ENCODE measurements at regions not wholly inside any gene's neighbourhood (a gene's known extent, or its start where the extent isn't known, plus 50 kb on each side); places are given as distances from the start of the nearest gene placed in this dataset.

GRCh38 chr4:183030823-183031222 is 68.2 kb upstream of the WWC2 start:
- ATAC-seq (ENCODE audit: insufficient read depth, low FRiP score), result no peak
- TF ChIP-seq, protein P1, sequence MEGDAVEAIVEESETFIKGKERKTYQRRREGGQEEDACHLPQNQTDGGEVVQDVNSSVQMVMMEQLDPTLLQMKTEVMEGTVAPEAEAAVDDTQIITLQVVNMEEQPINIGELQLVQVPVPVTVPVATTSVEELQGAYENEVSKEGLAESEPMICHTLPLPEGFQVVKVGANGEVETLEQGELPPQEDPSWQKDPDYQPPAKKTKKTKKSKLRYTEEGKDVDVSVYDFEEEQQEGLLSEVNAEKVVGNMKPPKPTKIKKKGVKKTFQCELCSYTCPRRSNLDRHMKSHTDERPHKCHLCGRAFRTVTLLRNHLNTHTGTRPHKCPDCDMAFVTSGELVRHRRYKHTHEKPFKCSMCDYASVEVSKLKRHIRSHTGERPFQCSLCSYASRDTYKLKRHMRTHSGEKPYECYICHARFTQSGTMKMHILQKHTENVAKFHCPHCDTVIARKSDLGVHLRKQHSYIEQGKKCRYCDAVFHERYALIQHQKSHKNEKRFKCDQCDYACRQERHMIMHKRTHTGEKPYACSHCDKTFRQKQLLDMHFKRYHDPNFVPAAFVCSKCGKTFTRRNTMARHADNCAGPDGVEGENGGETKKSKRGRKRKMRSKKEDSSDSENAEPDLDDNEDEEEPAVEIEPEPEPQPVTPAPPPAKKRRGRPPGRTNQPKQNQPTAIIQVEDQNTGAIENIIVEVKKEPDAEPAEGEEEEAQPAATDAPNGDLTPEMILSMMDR (IDR thresholded peaks at IDR 0.05; ENCODE audit: control extremely low read depth, extremely low read depth), result no peak

GRCh38 chr4:183030309-183030708 is 68.7 kb upstream of the WWC2 start:
- no peaks in the 10 kb centered on the region for H3K36me3 ChIP-seq (ENCODE audit: control insufficient read depth in 4 of 4, insufficient read depth in 4 of 4, low read length in 4 of 4)
- no peaks in the 10 kb centered on the region for H3K9me3 ChIP-seq (ENCODE audit: control insufficient read depth in 4 of 4, insufficient read depth in 3 of 4, low read length in 3 of 4)
- no peak overlapping the region for H3K9ac ChIP-seq (ENCODE audit: insufficient read depth in 1 of 2, low read length in 2 of 2)
- DNase-seq, result no peak
- WGBS, 2 donors, result 42 to 74% methylated on average over 1 of the region's 1 CpG
- no peak overlapping the region for H3K4me3 ChIP-seq
- no peak overlapping the region for H3K27ac ChIP-seq (ENCODE audit: low read depth in 1 of 2, low read length in 1 of 2)
- no peaks in the 10 kb centered on the region for H3K27me3 ChIP-seq (ENCODE audit: control insufficient read depth in 3 of 3, insufficient read depth in 3 of 3, low read length in 2 of 3)
- ATAC-seq (ENCODE audit: insufficient read depth, low FRiP score), result no peak
- no peaks in the 10 kb centered on the region for H3K4me1 ChIP-seq (ENCODE audit: control insufficient read depth in 5 of 5, insufficient read depth in 5 of 5, low read length in 5 of 5)
- TF ChIP-seq, protein P1 (IDR thresholded peaks at IDR 0.05; ENCODE audit: control extremely low read depth, extremely low read depth), result no peak

More at GRCh38 chr4:183030823-183031222, 68.2 kb upstream of the WWC2 start:
- WGBS, 2 donors, result 88 to 99% methylated on average over 4 of the region's 4 CpGs
- DNase-seq, result no peak
- no peaks in the 10 kb centered on the region for H3K36me3 ChIP-seq (ENCODE audit: control insufficient read depth in 4 of 4, insufficient read depth in 4 of 4, low read length in 4 of 4)
- no peak overlapping the region for H3K27ac ChIP-seq (ENCODE audit: low read depth in 1 of 2, low read length in 1 of 2)
- H3K4me3 ChIP-seq, result no peak overlapping the region
- no peaks in the 10 kb centered on the region for H3K4me1 ChIP-seq (ENCODE audit: control insufficient read depth in 5 of 5, insufficient read depth in 5 of 5, low read length in 5 of 5)
- no peaks in the 10 kb centered on the region for H3K9me3 ChIP-seq (ENCODE audit: control insufficient read depth in 4 of 4, insufficient read depth in 3 of 4, low read length in 3 of 4)
- no peaks in the 10 kb centered on the region for H3K27me3 ChIP-seq (ENCODE audit: control insufficient read depth in 3 of 3, insufficient read depth in 3 of 3, low read length in 2 of 3)
- no peak overlapping the region for H3K9ac ChIP-seq (ENCODE audit: insufficient read depth in 1 of 2, low read length in 2 of 2)

DNA sequence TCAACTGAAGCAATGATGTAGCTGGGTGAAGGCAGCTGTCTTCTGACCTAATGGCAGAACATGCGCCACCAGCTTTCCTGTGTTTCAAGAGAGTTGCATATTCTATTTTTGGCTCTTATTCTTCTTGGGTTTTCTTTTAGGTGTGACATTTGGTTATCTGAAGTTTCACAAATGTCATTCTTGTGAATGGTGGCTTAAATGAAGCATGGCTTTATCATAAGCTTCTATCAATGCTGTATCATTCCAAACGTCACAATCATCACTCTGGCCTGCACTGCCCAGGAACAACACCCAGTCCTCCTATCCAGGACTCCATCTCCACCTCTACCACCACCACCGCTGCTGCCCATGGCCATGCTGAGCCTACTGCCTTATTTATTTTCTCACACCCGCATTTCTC is 69.7 kb upstream of the WWC2 start:
- no peak overlapping the region for H3K27ac ChIP-seq (ENCODE audit: low read depth in 1 of 2, low read length in 1 of 2)
- no peak overlapping the region for H3K4me3 ChIP-seq
- no peak for ATAC-seq (ENCODE audit: insufficient read depth, low FRiP score)
- no peaks in the 10 kb centered on the region for H3K27me3 ChIP-seq (ENCODE audit: control insufficient read depth in 3 of 3, insufficient read depth in 3 of 3, low read length in 2 of 3)
- H3K4me1 ChIP-seq (ENCODE audit: control insufficient read depth in 5 of 5, insufficient read depth in 5 of 5, low read length in 5 of 5), result no peaks in the 10 kb centered on the region
- H3K9ac ChIP-seq (ENCODE audit: insufficient read depth in 1 of 2, low read length in 2 of 2), result no peak overlapping the region
- no peak for DNase-seq
- 90 to 94% methylated on average over 4 of the region's 4 CpGs for WGBS, 2 donors
- H3K36me3 ChIP-seq (ENCODE audit: control insufficient read depth in 4 of 4, insufficient read depth in 4 of 4, low read length in 4 of 4), result no peaks in the 10 kb centered on the region
- no peaks in the 10 kb centered on the region for H3K9me3 ChIP-seq (ENCODE audit: control insufficient read depth in 4 of 4, insufficient read depth in 3 of 4, low read length in 3 of 4)
- TF ChIP-seq, protein P1 (IDR thresholded peaks at IDR 0.05; ENCODE audit: control extremely low read depth, extremely low read depth), result no peak

- no peaks in the 10 kb centered on the region for H3K9me3 ChIP-seq (ENCODE audit: control insufficient read depth in 4 of 4, insufficient read depth in 3 of 4, low read length in 3 of 4)
- no peaks in the 10 kb centered on the region for H3K36me3 ChIP-seq (ENCODE audit: control insufficient read depth in 4 of 4, insufficient read depth in 4 of 4, low read length in 4 of 4)
- DNase-seq (no peak), ATAC-seq (ENCODE audit: insufficient read depth, low FRiP score) (no peak)
- H3K4me1 ChIP-seq (ENCODE audit: control insufficient read depth in 5 of 5, insufficient read depth in 5 of 5, low read length in 5 of 5), result no peaks in the 10 kb centered on the region
- H3K9ac ChIP-seq (ENCODE audit: insufficient read depth in 1 of 2, low read length in 2 of 2), result no peak overlapping the region
- H3K4me3 ChIP-seq, result no peak overlapping the region
- TF ChIP-seq, protein P1 (IDR thresholded peaks at IDR 0.05; ENCODE audit: control extremely low read depth, extremely low read depth), result no peak
- WGBS, 2 donors, result 92 to 95% methylated on average over 2 of the region's 2 CpGs
- H3K27me3 ChIP-seq (ENCODE audit: control insufficient read depth in 3 of 3, insufficient read depth in 3 of 3, low read length in 2 of 3), result no peaks in the 10 kb centered on the region
- no peak overlapping the region for H3K27ac ChIP-seq (ENCODE audit: low read depth in 1 of 2, low read length in 1 of 2)
Observed at GRCh38 chr4:183026701-183027100, 72.4 kb upstream of the WWC2 start.
